GM23338 (cell line): ENCODE measurements at regions not wholly inside any gene's neighbourhood (a gene's known extent, or its start where the extent isn't known, plus 50 kb on each side); places are given as distances from the start of the nearest gene placed in this dataset.

ENCODE experiments used
- ATAC-seq: fragments of 200-7000 bp; cut with Tn5 transposase; 3 replicates; pipeline ENCODE4 v1.9.1; 2020
- DNase-seq: peaks from one replicate; pipeline ENCODE4 v3.0.0-alpha.2; 2015; ENCODE audit warnings: low spot score
- H2AFZ ChIP-seq: fragments of 200-600 bp; sonication (generic); 2 replicates; pipeline ENCODE4 v1.8.0; 2016; ENCODE audit warnings: antibody characterized with exemption, mild to moderate bottlenecking, moderate library complexity
- H3F3A ChIP-seq: fragments of 200-600 bp; sonication (generic); replicated peaks from 2 replicates; pipeline ENCODE4 v1.8.0; 2017; ENCODE audit warnings: antibody characterized with exemption, mixed run types, low read depth
- H3K27ac ChIP-seq: fragments of 200-600 bp; sonication (generic); 2 replicates; pipeline ENCODE4 v1.6.1; 2016; ENCODE audit warnings: low read depth
- H3K27me3 ChIP-seq: fragments of 200-600 bp; sonication (generic); 2 replicates; pipeline ENCODE4 v1.8.0; 2016; ENCODE audit warnings: mild to moderate bottlenecking, mixed run types, moderate library complexity; ENCODE audit not compliant: insufficient read depth
- H3K36me3 ChIP-seq: fragments of 200-600 bp; sonication (generic); 2 replicates; pipeline ENCODE4 v1.8.0; 2016; ENCODE audit warnings: mild to moderate bottlenecking; ENCODE audit not compliant: insufficient read depth
- H3K4me1 ChIP-seq: fragments of 200-600 bp; sonication (generic); 2 replicates; pipeline ENCODE4 v1.8.0; 2016; ENCODE audit warnings: mild to moderate bottlenecking, moderate library complexity; ENCODE audit not compliant: insufficient read depth
- H3K4me2 ChIP-seq: fragments of 200-600 bp; sonication (generic); 2 replicates; pipeline ENCODE4 v1.7.1; 2017; ENCODE audit warnings: mixed run types
- H3K4me3 ChIP-seq: fragments of 200-600 bp; sonication (generic); 2 replicates; pipeline ENCODE4 v1.6.1; 2016; ENCODE audit warnings: mixed run types
- H3K79me2 ChIP-seq: fragments of 200-600 bp; sonication (generic); replicated peaks from 2 replicates; pipeline ENCODE4 v1.8.0; 2017; ENCODE audit warnings: mild to moderate bottlenecking; ENCODE audit not compliant: insufficient read depth
- H3K9me2 ChIP-seq: fragments of 200-600 bp; sonication (generic); 2 replicates; pipeline ENCODE4 v1.8.0; 2017; ENCODE audit not compliant: insufficient read depth
- H4K20me1 ChIP-seq: fragments of 200-600 bp; sonication (generic); replicated peaks from 2 replicates; pipeline ENCODE4 v1.8.0; 2017; ENCODE audit warnings: mild to moderate bottlenecking; ENCODE audit not compliant: insufficient read depth
- H3K27ac Mint-ChIP-seq: 2 replicates; pipeline ENCODE4 v1.8.0; 2020; ENCODE audit warnings: inconsistent platforms, mild to moderate bottlenecking, moderate library complexity, mixed read lengths
- H3K27me3 Mint-ChIP-seq: 3 replicates; pipeline ENCODE4 v1.8.0; 2022; ENCODE audit warnings: low read depth, mild to moderate bottlenecking, moderate library complexity, mixed read lengths, inconsistent platforms; ENCODE audit not compliant: insufficient read depth, poor library complexity
- H3K36me3 Mint-ChIP-seq: 3 replicates; pipeline ENCODE4 v1.8.0; 2021; ENCODE audit warnings: low read depth, mild to moderate bottlenecking, inconsistent platforms, moderate library complexity, mixed read lengths
- H3K4me1 Mint-ChIP-seq: 3 replicates; pipeline ENCODE4 v1.8.0; 2020; ENCODE audit warnings: mild to moderate bottlenecking, inconsistent platforms, mixed read lengths
- H3K4me3 Mint-ChIP-seq: 3 replicates; pipeline ENCODE4 v1.8.0; 2021; ENCODE audit warnings: moderate library complexity, mild to moderate bottlenecking, inconsistent platforms, mixed read lengths
- H3K9me3 Mint-ChIP-seq: 3 replicates; pipeline ENCODE4 v1.8.0; 2020; ENCODE audit warnings: moderate library complexity, mild to moderate bottlenecking, inconsistent platforms, mixed read lengths
- CREB1 ChIP-seq: fragments of 250-450 bp; sonication (Bioruptor Pico); IDR thresholded peaks from 2 replicates; pipeline ENCODE4 v1.5.0; 2020; ENCODE audit warnings: low read depth, mild to moderate bottlenecking, moderate library complexity
- CTCF ChIP-seq, 2 experiments: fragments of 200-600 bp in 1 of 2; sonication (generic) in 1 of 2; conservative IDR thresholded peaks; 2 replicates each; pipeline versions ENCODE4 v1.5.1 to v1.6.1; 2016 to 2017; ENCODE audit warnings: antibody characterized with exemption in 2 of 2, low read depth in 2 of 2, mild to moderate bottlenecking in 2 of 2, moderate library complexity in 1 of 2
- ETS1 ChIP-seq: IDR thresholded peaks from 2 replicates; pipeline ENCODE4 v1.6.1; 2016; ENCODE audit warnings: antibody characterized with exemption
- EZH2 ChIP-seq: fragments of 200-600 bp; sonication (generic); IDR thresholded peaks from one replicate; pipeline ENCODE4 v1.8.0; 2017; ENCODE audit warnings: antibody characterized with exemption, mild to moderate bottlenecking, low read depth; ENCODE audit not compliant: unreplicated experiment
- EZH2phosphoT487 ChIP-seq: fragments of 200-600 bp; sonication (generic); IDR thresholded peaks from one replicate; pipeline ENCODE4 v1.8.1; 2018; ENCODE audit warnings: antibody characterized with exemption; ENCODE audit not compliant: unreplicated experiment
- JUNB ChIP-seq: IDR thresholded peaks from one replicate; pipeline ENCODE4 v1.6.1; 2016; ENCODE audit warnings: antibody characterized with exemption; ENCODE audit not compliant: unreplicated experiment
- NANOG ChIP-seq: IDR thresholded peaks from 2 replicates; pipeline ENCODE4 v1.6.1; 2016; ENCODE audit warnings: antibody characterized with exemption, borderline replicate concordance
- POLR2AphosphoS5 ChIP-seq: IDR thresholded peaks from 2 replicates; pipeline ENCODE4 v1.6.1; 2016; ENCODE audit warnings: antibody characterized with exemption, low read depth
- STAT1 ChIP-seq: IDR thresholded peaks from one replicate; pipeline ENCODE4 v1.6.1; 2016; ENCODE audit warnings: antibody characterized with exemption; ENCODE audit not compliant: unreplicated experiment
- ZNF114 ChIP-seq: fragments of 250-450 bp; sonication (Bioruptor Pico); IDR thresholded peaks from 2 replicates; pipeline ENCODE4 v1.5.0; 2020; ENCODE audit warnings: mild to moderate bottlenecking, moderate library complexity
- ZNF331 ChIP-seq: fragments of 250-450 bp; sonication (Bioruptor Pico); IDR thresholded peaks from 2 replicates; pipeline ENCODE4 v1.5.0; 2020; ENCODE audit warnings: low read depth, mild to moderate bottlenecking, moderate library complexity
- TF ChIP-seq, protein P1 (sequence below): IDR thresholded peaks from one replicate; pipeline ENCODE4 v1.6.1; 2018; ENCODE audit warnings: antibody characterized with exemption; ENCODE audit not compliant: unreplicated experiment

- H3K4me1 ChIP-seq = no peaks in the 10 kb centered on the region
- H3K4me2 ChIP-seq = no peak overlapping the region
- no peak for DNase-seq
- Mint-ChIP-seq H3K27ac (no peak overlapping the region), H3K36me3 (no peaks in the 10 kb centered on the region; the same call in 2 of the 3 replicates), H3K4me3 (no peak overlapping the region), H3K9me3 (peaks cover 2% of the 10 kb centered on the region; the same call in 2 of the 3 replicates), H3K27me3 (no peaks in the 10 kb centered on the region), H3K4me1 (no peaks in the 10 kb centered on the region)
- H3K36me3 ChIP-seq = no peaks in the 10 kb centered on the region
- no peak overlapping the region for H3K27ac ChIP-seq
- H3K9me2 ChIP-seq = no peaks in the 10 kb centered on the region
- TF ChIP-seq STAT1 (no peak), NANOG (no peak), POLR2AphosphoS5 (no peak), CTCF (conservative IDR thresholded peaks at IDR 0.05; ENCODE audit: low read depth in 2 of 2) (no peak), EZH2 (no peak), EZH2phosphoT487 (no peak), JUNB (no peak)
- no peak overlapping the region for H2AFZ ChIP-seq
- ATAC-seq = no peak
- no peak overlapping the region for H3K4me3 ChIP-seq
- no peaks in the 10 kb centered on the region for H4K20me1 ChIP-seq
- H3F3A ChIP-seq = no peaks in the 10 kb centered on the region
- H3K79me2 ChIP-seq = no peaks in the 10 kb centered on the region
- no peaks in the 10 kb centered on the region for H3K27me3 ChIP-seq
Observed at GRCh38 chr6:66689608-66690007, 982.6 kb upstream of the EYS start.

GRCh38 chr6:66687611-66688140, 980.6 kb upstream of the EYS start:
- H3K27me3 ChIP-seq = no peaks in the 10 kb centered on the region
- Mint-ChIP-seq H3K9me3 (peaks cover 7% of the 10 kb centered on the region; the same call in 2 of the 3 replicates), H3K36me3 (peaks cover 2% of the 10 kb centered on the region; the same call in 2 of the 3 replicates), H3K27ac (no peak overlapping the region), H3K27me3 (no peaks in the 10 kb centered on the region), H3K4me1 (no peaks in the 10 kb centered on the region), H3K4me3 (no peak overlapping the region)
- H3F3A ChIP-seq = no peaks in the 10 kb centered on the region
- no peak overlapping the region for H3K27ac ChIP-seq
- H3K4me3 ChIP-seq = no peak overlapping the region
- DNase-seq (no peak), ATAC-seq (no peak)
- no peaks in the 10 kb centered on the region for H4K20me1 ChIP-seq
- no peaks in the 10 kb centered on the region for H3K4me1 ChIP-seq
- H3K36me3 ChIP-seq = no peaks in the 10 kb centered on the region
- H3K79me2 ChIP-seq = no peaks in the 10 kb centered on the region
- H2AFZ ChIP-seq = no peak overlapping the region
- TF ChIP-seq ETS1 (no peak), EZH2phosphoT487 (no peak), CTCF (conservative IDR thresholded peaks at IDR 0.05; ENCODE audit: low read depth in 2 of 2) (no peak), EZH2 (no peak), JUNB (no peak), NANOG (no peak), ZNF331 (CRISPR knock-in tag) (no peak), ZNF114 (CRISPR knock-in tag) (no peak), POLR2AphosphoS5 (no peak), CREB1 (no peak)
- TF ChIP-seq, protein P1, sequence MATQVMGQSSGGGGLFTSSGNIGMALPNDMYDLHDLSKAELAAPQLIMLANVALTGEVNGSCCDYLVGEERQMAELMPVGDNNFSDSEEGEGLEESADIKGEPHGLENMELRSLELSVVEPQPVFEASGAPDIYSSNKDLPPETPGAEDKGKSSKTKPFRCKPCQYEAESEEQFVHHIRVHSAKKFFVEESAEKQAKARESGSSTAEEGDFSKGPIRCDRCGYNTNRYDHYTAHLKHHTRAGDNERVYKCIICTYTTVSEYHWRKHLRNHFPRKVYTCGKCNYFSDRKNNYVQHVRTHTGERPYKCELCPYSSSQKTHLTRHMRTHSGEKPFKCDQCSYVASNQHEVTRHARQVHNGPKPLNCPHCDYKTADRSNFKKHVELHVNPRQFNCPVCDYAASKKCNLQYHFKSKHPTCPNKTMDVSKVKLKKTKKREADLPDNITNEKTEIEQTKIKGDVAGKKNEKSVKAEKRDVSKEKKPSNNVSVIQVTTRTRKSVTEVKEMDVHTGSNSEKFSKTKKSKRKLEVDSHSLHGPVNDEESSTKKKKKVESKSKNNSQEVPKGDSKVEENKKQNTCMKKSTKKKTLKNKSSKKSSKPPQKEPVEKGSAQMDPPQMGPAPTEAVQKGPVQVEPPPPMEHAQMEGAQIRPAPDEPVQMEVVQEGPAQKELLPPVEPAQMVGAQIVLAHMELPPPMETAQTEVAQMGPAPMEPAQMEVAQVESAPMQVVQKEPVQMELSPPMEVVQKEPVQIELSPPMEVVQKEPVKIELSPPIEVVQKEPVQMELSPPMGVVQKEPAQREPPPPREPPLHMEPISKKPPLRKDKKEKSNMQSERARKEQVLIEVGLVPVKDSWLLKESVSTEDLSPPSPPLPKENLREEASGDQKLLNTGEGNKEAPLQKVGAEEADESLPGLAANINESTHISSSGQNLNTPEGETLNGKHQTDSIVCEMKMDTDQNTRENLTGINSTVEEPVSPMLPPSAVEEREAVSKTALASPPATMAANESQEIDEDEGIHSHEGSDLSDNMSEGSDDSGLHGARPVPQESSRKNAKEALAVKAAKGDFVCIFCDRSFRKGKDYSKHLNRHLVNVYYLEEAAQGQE = no peak
- no peak overlapping the region for H3K4me2 ChIP-seq
- no peaks in the 10 kb centered on the region for H3K9me2 ChIP-seq
